Spleen (tissue), 11 donors: ENCODE measurements at regions not wholly inside any gene's neighbourhood (a gene's known extent, or its start where the extent isn't known, plus 50 kb on each side); places are given as distances from the start of the nearest gene placed in this dataset.

Experiments used
- DNase-seq: peaks from one replicate; pipeline ENCODE4 v3.0.0-alpha.2; 2020
- H3K27ac ChIP-seq, 8 donors: fragments of 200-600 bp; sonication (generic) in 7 of 8; 1 replicate in 4 of 8; 2 replicates in 4 of 8; pipeline versions ENCODE4 v1.5.0 to v1.8.0; 2016 to 2021; ENCODE audit warnings: inconsistent platforms in 4 of 8, mild to moderate bottlenecking in 4 of 8, moderate library complexity in 1 of 8
- H3K27me3 ChIP-seq, 7 donors: fragments of 200-600 bp; sonication (generic) in 6 of 7; replicated peaks in 1 of 7; 1 replicate in 4 of 7; 2 replicates in 3 of 7; pipeline versions ENCODE4 v1.5.0 to v1.8.0; 2016 to 2021; ENCODE audit warnings: inconsistent platforms in 3 of 7, mild to moderate bottlenecking in 1 of 7
- H3K36me3 ChIP-seq, 6 donors: fragments of 200-600 bp; sonication (generic) in 5 of 6; 1 replicate in 4 of 6; 2 replicates in 2 of 6; pipeline versions ENCODE4 v1.5.0 to v1.8.0; 2016 to 2021; ENCODE audit warnings: inconsistent platforms in 2 of 6
- H3K4me1 ChIP-seq, 6 donors: fragments of 200-600 bp; sonication (generic) in 5 of 6; 1 replicate in 3 of 6; 2 replicates in 3 of 6; pipeline versions ENCODE4 v1.5.0 to v1.8.0; 2016 to 2021; ENCODE audit warnings: inconsistent platforms in 3 of 6
- H3K4me3 ChIP-seq, 8 donors: fragments of 200-600 bp; sonication (generic) in 7 of 8; 1 replicate in 4 of 8; 2 replicates in 4 of 8; pipeline versions ENCODE4 v1.5.0 to v1.8.0; 2016 to 2021; ENCODE audit warnings: inconsistent platforms in 4 of 8, mild to moderate bottlenecking in 4 of 8, moderate library complexity in 2 of 8
- H3K9me3 ChIP-seq, 8 donors: fragments of 200-600 bp; sonication (generic) in 7 of 8; 1 replicate in 4 of 8; 2 replicates in 4 of 8; pipeline versions ENCODE4 v1.5.0 to v1.8.0; 2016 to 2021; ENCODE audit warnings: inconsistent platforms in 4 of 8
- POLR2A ChIP-seq, 3 donors: fragments of 450-650 bp; IDR thresholded peaks; one replicate each; pipeline ENCODE4 v1.5.1; 2017; ENCODE audit warnings: antibody characterized with exemption in 3 of 3, mild to moderate bottlenecking in 1 of 3
- POLR2AphosphoS5 ChIP-seq, 3 donors: sonication (generic); formaldehyde crosslinking; IDR thresholded peaks; one replicate each; pipeline ENCODE4 v1.5.1; 2017; ENCODE audit warnings: antibody characterized with exemption in 3 of 3
- WGBS, 5 donors: extraction: QIAGEN DNeasy Blood & Tissue Kit in 3 of 5; methylation state at CpG; one replicate each; pipeline versions ENCODE4 v1.1.5 to v1.1.7; 2013 to 2018; 5-methylcytosine and 5-hydroxymethylcytosine counted together
- intact Hi-C: fragments of 100-400 bp; cut with DNase I; formaldehyde crosslinking; loops from one replicate; pipeline ENCODE4 v1.15.0; 2023; ENCODE audit warnings: low total_unique reads
- TF ChIP-seq, protein P1 (sequence below), 11 experiments: fragments of 200-600 bp in 7 of 11; fragments of 450-650 bp in 4 of 11; sonication (generic) in 4 of 11; IDR thresholded peaks in 8 of 11; conservative IDR thresholded peaks in 3 of 11; 1 replicate in 7 of 11; 2 replicates in 4 of 11; pipeline versions ENCODE4 v1.4.0 to v1.8.0; 2016 to 2021; ENCODE audit warnings: antibody characterized with exemption in 11 of 11, inconsistent platforms in 4 of 11, mild to moderate bottlenecking in 1 of 11
- donor health status: healthy with polysubstance abuse.
- donor health status: DM: no; HTN: no; CAD: no; lungs with moderate emphysema.
- donor health status: DM: no; HTN: no; CAD: no.
- donor health status: Bipolar disorder and iron deficiency.
- donor health status: healthy.
- donor health status: DM: no; HTN: no; CAD: no.
- donor health status: DM: yes; HTN: yes; CAD: no.

GRCh38 chr18:68445136-68445535 is 269.8 kb downstream of the TMX3 start:
- DNase-seq: no peak
- no peaks in the 10 kb centered on the region for H3K27me3 ChIP-seq
- H3K4me3 ChIP-seq: no peak overlapping the region
- intact Hi-C loops: no loop called here
- H3K4me1 ChIP-seq: no peaks in the 10 kb centered on the region
- no peaks in the 10 kb centered on the region for H3K36me3 ChIP-seq
- H3K9me3 ChIP-seq: no peaks in the 10 kb centered on the region
- TF ChIP-seq, protein P1, sequence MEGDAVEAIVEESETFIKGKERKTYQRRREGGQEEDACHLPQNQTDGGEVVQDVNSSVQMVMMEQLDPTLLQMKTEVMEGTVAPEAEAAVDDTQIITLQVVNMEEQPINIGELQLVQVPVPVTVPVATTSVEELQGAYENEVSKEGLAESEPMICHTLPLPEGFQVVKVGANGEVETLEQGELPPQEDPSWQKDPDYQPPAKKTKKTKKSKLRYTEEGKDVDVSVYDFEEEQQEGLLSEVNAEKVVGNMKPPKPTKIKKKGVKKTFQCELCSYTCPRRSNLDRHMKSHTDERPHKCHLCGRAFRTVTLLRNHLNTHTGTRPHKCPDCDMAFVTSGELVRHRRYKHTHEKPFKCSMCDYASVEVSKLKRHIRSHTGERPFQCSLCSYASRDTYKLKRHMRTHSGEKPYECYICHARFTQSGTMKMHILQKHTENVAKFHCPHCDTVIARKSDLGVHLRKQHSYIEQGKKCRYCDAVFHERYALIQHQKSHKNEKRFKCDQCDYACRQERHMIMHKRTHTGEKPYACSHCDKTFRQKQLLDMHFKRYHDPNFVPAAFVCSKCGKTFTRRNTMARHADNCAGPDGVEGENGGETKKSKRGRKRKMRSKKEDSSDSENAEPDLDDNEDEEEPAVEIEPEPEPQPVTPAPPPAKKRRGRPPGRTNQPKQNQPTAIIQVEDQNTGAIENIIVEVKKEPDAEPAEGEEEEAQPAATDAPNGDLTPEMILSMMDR (IDR thresholded peaks at IDR 0.05 in 8 of 11, conservative IDR thresholded peaks at IDR 0.05 in 3 of 11): no peak
- no peak for TF ChIP-seq POLR2AphosphoS5 (IDR thresholded peaks at IDR 0.05)
- no peak for TF ChIP-seq POLR2A (IDR thresholded peaks at IDR 0.05)
- no peak overlapping the region for H3K27ac ChIP-seq
- WGBS, 5 donors: 78 to 93% (median 87%) methylated on average over 4 of the region's 4 CpGs

DNA sequence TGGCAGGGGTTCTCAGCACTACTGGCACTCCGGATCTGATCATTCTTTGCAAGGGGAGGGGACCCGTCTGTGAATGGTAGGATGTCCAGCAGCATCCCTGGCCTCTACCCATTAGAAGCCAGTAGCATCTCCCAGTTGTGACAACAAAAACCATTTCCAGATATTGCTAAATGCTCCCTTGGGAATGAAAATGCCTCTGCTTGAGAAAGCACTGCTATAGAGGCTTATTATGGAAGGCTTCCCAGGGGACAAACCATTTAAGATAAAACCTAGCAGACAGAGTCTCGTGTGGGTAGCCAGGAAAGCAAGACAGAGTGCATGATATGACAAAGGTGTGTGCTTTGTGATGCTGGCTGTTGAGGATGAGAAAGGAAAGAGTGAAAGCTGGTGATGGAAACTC is 273.7 kb downstream of the TMX3 start:
- intact Hi-C loops: no loop called here
- H3K27me3 ChIP-seq: no peaks in the 10 kb centered on the region
- H3K4me1 ChIP-seq: no peaks in the 10 kb centered on the region
- DNase-seq: no peak
- no peaks in the 10 kb centered on the region for H3K36me3 ChIP-seq
- TF ChIP-seq POLR2AphosphoS5 (IDR thresholded peaks at IDR 0.05): no peak
- TF ChIP-seq, protein P1 (IDR thresholded peaks at IDR 0.05 in 8 of 11, conservative IDR thresholded peaks at IDR 0.05 in 3 of 11): no peak
- no peak for TF ChIP-seq POLR2A (IDR thresholded peaks at IDR 0.05)
- peaks cover 0 to 10% (median 0%) of the 10 kb centered on the region in 8 donors for H3K9me3 ChIP-seq
- WGBS, 5 donors: 72 to 89% (median 76%) methylated on average over 3 of the region's 3 CpGs
- H3K27ac ChIP-seq: no peak overlapping the region
- H3K4me3 ChIP-seq: no peak overlapping the region

DNA sequence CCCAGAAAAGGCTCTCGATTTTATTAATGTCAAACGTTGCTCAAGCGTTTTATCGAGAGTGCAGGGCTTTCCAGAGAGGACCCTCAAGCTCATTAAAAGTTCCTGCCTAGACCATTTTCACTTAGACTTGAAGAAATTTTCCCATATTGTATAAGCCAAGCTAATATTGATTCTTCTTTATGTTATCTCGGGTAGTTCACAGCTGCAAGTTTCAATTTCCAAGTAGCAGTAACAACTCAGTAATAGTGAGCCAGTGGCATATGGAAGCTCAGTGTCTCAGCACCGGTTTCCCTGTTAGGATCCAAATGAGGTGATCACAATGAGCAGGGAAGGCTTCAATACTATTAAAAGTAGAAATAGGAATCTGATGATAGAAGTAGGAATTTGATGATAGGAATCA is 274.5 kb downstream of the TMX3 start:
- 70 to 84% (median 78%) methylated on average over 6 of the region's 6 CpGs for WGBS, 5 donors
- H3K9me3 ChIP-seq: peaks cover 0 to 15% (median 0%) of the 10 kb centered on the region in 8 donors
- DNase-seq: no peak
- no peaks in the 10 kb centered on the region for H3K27me3 ChIP-seq
- peak overlapping the region in 1 of 8 donors; percentile 61 for H3K27ac ChIP-seq
- H3K4me3 ChIP-seq: no peak overlapping the region
- no peaks in the 10 kb centered on the region for H3K4me1 ChIP-seq
- intact Hi-C loops: no loop called here
- TF ChIP-seq, protein P1 (IDR thresholded peaks at IDR 0.05 in 8 of 11, conservative IDR thresholded peaks at IDR 0.05 in 3 of 11): no peak
- TF ChIP-seq POLR2A (IDR thresholded peaks at IDR 0.05) (no peak), POLR2AphosphoS5 (IDR thresholded peaks at IDR 0.05) (no peak)
- no peaks in the 10 kb centered on the region for H3K36me3 ChIP-seq

DNA sequence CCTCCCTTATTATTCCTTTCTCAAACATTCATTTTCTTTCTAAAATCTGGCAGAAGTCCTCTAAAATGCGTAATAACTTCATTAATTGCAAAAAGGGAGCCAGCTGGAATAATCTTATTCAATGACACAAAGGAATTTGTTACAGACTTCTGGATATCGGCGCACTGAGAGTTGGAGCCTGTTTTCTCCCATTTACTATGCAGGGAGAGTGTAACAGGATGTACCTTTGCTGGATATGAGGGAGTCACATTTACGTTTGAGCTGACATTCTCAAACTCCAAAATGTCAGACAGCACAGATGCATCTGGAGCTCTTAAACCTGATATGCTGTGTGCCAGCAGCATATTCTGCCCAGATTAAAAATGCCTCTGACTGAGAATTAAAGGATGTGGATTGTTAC is 275.3 kb downstream of the TMX3 start:
- no peaks in the 10 kb centered on the region for H3K4me1 ChIP-seq
- peak overlapping the region in 5 of 8 donors; percentile 29 to 61 (median 46) for H3K27ac ChIP-seq
- WGBS, 5 donors: 61 to 71% (median 67%) methylated on average over 4 of the region's 4 CpGs
- DNase-seq: no peak
- H3K27me3 ChIP-seq: no peaks in the 10 kb centered on the region
- no peaks in the 10 kb centered on the region for H3K36me3 ChIP-seq
- TF ChIP-seq, protein P1 (IDR thresholded peaks at IDR 0.05 in 8 of 11, conservative IDR thresholded peaks at IDR 0.05 in 3 of 11): no peak
- no peak for TF ChIP-seq POLR2A (IDR thresholded peaks at IDR 0.05)
- no peak for TF ChIP-seq POLR2AphosphoS5 (IDR thresholded peaks at IDR 0.05)
- intact Hi-C loops: no loop called here
- no peak overlapping the region for H3K4me3 ChIP-seq
- H3K9me3 ChIP-seq: peaks cover 0 to 15% (median 0%) of the 10 kb centered on the region in 8 donors
